Fibroblast of skin of scalp (primary cell): ENCODE measurements at regions not wholly inside any gene's neighbourhood (a gene's known extent, or its start where the extent isn't known, plus 50 kb on each side); places are given as distances from the start of the nearest gene placed in this dataset.
A peak's percentile ranks its signal among the peaks of the same experiment; 100 is the strongest.

Source experiments
- DNase-seq: peaks from one replicate; pipeline ENCODE4 v3.0.0-alpha.2; 2013

DNA sequence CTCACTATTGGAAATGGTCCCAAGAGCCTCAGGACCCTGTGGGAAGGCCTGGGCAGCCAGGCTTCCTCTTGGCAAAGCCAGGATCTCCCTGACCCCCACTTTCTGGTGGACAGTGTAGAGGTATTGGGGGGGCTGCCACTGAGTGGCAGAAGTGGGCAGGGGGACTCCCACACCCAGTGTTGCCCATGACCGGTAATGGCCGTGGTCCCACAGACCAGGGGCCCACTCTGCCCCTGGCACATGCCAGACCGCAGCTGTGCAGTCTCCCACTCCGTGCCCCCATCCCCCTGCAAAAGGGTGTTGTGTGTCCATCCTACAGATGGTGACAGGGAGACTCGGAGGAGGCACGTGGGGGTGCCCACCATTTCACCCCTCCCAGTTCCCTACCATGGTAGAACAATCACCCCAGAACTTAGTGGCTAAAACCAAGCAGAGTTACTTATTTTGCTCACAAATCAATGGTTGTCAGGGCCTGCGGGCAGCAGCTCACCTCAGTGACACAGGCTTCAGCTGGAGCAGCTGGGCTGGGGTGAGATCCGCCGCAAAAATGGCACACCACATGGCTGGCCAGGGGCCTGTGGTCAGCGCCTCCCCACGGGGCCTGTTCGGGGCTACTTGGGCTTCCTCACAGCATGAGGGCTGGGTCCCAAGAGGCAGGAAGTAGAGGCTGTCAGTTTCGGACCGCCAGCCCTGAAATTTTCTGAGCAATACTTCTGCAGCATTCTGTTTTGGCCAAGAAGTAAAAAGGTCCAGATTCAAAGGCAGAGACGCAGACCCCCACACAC, 59.0 kb upstream of the ZNF469 start:
- DNase-seq, result no peak

DNA sequence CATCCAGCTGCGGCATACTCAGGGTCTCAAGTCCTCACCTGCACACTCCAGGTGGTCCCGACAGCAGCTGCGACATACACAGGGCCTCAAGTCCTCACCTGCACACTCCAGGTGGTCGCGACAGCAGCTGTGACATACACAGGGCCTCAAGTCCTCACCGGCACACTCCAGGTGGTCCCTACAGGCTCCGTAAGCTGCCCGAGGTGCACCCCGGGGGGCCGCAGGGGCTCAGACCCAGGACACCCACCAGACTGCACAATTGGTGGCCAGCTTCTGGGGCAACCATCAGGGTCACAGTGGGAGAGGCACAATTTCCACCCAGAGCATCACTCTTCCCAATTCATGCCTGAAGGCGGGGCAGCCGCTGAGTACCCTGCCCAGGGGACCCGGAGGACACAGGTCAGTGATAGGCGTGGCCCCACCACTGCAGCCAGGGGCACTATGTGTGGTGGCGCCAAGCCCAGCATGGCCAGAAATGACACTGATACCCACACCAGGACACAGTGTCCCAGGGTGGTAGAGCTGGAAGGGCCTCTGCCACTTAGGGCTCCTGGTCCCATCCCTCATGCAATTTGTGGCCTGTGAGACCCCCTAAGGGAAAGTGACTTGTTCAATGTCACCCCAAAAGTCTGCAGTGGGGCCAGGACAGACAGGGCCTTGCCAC, 57.5 kb upstream of the ZNF469 start:
- DNase-seq, result no peak

DNA sequence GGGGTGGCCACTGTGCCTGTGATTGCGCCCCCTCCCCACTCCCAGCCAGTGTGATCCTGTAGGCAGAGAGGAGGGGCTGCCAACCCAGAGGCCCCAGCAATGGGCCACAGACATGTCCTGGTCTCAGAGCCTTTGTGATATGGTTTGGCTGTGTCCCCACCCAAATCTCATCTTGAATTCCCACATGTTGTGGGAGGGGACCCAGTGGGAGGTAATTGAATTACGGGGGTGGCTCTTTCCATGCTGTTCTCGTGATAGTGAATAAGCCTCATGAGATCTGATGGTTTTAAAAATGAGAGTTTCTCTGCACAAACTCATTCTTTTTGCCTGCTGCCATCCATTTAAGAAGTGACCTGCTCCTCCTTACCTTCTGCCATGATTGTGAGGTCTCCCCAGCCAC, 56.8 kb upstream of the ZNF469 start:
- DNase-seq, result no peak

DNA sequence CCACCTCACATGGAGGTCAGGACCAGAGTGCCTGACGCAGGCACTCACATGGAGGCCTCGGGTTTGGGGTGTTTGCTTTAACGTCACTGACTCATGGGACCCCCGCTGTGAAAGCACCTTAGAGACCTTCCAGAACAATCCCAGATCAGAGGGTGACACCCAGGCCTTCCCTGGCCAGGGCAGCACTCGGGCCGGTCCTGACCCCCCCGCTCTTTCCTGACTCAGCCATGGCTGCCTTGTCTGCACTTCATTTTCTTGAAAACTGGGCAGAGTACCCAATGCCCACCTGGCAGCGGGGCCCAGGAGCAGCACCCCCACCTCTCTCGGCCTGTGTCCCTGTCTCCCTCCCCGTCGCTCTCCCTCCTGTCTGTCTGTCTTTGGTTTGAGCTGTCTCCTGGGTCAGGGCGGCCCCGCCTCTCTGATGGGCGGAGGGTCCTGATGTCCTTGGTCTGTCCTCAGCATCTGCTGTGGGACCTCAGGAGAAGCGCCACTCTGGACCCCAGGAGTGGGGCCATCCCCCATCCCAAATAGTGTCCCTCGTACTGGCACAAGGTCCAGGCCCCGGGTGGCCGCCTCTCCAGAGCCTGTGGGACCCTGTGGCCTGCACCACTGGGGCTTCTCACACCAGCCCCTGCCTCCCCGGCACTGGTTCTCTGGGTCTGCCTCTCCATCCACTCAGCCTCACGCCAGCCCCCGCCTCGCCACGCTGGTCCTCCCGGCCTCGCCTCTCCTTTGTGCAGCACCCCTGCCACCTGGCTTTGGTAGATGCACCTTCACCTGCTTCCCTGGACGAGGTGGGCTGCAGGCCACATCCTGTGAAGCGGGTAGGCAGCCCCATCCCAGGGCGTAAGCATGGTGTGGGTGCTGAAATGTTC, 55.9 kb upstream of the ZNF469 start:
- no peak for DNase-seq

DNA sequence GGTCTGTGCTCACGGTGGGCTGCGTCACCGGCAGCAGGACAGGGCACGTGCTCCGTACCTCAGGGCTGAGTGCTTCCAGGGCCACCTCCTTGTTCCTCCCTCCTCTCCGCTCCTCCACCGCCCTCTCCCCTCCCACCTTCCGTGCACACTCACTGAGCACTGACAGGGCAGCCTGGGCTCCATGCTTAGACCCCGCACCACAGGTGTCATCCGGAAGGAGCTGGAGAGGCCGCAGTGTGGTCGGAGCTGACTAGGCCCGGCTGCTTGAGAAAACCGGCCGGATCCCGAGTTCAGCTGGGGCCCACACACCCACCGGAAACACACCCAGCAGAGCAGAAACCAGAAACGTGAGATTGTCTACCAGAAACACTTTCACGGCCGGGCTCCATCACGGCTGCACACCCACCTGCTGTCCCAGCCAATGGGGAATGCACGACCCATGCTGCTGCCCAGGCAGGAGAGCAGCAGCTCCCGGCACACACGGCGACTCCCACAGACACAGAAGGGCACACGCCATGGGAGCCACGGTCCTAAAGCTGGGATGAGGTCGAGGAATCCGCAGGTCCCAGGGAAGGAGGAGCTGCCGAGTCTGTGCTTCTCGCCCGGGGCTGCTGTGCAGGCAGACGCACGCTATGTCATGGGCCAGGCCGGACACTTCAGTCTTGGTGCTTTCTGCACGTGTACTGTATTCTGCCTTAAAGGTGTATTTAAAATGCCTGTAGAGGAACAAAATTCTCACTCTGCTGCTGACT, 55.0 kb upstream of the ZNF469 start:
- no peak for DNase-seq

DNA sequence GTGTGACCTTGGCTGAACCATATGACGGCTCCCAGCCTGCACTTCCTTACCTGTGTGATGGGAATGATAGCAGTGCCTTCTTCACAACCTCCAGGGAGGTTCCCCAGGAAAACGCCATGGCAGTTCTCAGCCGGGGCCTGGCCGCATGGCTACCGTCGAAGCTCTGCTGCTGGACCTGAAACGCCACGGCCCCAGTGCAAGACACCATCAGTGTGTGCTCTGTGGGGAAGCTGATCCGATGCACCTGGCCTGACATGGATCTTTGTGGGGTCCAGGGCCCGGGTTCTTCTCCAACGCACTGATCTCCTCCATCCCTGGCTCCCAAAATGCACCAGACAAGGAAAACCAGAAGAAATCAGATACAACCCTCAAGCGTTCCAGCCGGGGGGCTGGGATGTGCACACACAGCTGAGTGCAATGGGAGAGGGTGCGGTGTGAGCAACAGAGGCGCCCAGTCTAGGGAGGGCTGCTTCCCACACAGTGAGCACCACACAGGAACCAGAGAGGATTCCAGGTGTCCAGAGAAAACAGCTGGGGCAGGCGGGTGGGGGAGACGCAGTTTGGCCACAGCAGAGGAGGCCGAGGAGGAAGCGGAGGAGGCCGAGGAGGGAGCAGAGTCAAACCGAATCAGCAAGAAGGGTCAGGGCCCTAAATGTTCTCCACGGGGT, 54.3 kb upstream of the ZNF469 start:
- DNase-seq, result no peak

DNA sequence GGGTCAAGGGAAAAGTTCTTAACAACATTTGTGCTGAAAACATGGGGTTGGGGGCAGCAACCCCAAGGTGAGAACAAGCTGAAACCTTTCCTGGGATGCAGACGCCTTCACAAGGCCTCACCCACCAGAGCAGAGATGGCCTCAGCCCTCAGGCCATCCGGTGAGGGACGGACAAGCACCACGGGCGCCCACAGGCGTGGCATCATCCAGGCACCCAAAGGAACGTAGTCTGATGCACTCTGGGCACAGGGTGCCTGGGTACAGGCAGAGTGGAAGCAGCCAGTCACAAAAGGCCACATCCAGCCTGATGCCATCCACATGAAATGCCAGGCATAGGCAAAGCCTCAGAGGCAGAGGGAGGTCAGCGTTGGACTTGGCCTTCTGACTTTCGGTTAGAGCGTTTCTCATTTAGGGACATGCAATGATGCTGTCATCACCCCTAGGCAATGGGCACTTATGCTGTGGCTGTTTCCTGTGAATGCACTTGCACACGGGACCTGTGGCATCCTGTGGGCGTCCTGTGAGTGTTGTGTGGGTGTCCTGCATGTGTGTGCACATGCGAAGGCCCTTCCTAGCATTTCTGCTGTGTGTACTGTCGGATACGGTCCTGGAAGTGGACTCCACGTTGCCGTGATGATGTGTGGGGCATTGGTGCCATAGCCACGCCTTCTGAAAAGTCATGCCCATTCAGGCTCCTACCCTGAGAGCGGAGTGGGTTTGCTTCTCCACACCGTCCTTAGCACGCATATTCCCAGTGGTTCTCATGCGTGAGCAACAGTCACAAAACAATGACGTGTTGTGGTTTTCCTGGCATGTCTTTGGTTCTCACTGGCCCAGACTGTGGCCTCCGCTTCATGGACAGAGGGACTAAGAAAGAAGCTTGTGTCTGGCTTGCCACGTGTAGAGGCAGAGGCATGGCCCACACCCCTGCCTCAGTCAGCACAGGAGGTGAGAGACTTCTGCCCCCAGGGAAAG, 52.7 kb upstream of the ZNF469 start:
- peak; percentile 34 for DNase-seq

DNA sequence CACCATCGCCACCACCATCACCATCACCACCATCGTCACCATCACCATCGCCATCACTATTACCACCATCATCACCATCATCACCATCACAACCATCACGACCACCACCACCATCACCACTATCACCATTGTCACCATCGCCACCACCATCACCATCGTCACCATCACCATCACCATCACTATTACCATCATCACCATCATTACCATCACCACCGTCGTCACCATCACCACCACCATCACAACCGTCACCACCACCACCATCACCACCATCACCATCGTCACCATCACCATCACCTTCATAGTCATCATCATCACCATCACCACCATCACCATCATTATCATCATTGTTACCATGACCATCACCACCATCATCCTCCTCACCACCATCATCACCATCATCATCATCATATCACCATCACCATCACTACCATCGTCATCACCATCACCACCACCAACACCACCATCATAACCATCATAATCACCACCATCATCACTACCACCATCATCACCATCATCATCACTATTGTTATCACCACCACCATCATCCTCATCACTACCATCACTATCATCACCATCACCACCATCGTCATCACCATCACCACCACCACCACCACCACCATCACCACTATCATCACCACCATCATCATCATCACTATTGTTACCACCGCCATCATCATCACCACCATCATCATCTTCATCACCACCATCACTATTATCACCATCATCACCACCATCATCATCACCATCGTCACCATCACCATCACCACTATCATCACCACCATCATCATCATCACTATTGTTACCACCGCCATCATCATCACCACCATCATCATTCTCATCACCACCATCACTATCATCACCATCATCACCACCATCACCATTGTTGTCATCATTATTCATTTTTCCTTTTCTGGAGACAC, 51.5 kb upstream of the ZNF469 start:
- DNase-seq, result no peak

DNA sequence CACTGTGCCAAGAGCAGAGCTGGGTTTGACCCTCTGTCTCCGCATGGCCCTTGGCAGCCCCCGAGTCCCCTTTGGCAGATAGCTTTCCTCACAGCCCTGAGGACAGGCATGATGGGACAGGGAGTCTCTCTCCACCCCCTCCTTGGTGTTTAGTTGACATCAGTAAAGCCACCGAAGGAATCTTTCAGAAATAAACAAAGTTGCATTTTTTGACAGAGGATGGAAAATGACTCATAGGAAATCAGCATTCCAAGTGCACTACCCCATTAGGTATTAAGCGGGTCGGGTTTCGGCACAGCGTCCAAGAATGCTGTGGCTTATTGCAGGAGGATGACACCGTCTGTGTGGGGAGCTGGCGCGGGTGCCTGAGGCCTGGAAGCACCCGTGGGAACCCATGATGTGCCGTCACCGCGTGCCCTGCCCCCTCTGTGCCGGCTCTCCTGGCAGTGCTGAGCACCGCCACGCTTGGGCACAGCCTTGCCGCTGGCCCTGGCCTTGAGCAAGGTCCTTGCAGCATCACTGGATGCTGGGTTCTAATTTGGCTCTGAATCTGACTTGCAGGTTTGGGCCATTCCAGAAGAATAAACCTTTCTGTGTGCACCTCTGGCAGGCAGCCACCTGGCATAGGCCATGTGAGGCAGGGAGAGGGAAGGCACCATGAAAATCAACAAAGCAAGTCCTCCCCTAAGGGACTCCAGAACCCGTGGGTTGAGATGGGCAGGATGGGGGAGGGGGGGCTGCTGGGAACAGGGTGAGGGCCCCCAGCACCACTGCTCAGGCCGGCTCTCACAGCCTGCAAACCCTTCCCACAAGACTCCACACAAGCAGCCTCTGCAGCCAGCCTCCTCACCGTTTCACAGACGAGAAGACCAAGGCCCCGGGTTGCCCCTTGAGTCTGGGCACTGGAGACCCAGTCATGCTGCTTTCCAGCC, 50.5 kb upstream of the ZNF469 start:
- peak; percentile 100 for DNase-seq

DNA sequence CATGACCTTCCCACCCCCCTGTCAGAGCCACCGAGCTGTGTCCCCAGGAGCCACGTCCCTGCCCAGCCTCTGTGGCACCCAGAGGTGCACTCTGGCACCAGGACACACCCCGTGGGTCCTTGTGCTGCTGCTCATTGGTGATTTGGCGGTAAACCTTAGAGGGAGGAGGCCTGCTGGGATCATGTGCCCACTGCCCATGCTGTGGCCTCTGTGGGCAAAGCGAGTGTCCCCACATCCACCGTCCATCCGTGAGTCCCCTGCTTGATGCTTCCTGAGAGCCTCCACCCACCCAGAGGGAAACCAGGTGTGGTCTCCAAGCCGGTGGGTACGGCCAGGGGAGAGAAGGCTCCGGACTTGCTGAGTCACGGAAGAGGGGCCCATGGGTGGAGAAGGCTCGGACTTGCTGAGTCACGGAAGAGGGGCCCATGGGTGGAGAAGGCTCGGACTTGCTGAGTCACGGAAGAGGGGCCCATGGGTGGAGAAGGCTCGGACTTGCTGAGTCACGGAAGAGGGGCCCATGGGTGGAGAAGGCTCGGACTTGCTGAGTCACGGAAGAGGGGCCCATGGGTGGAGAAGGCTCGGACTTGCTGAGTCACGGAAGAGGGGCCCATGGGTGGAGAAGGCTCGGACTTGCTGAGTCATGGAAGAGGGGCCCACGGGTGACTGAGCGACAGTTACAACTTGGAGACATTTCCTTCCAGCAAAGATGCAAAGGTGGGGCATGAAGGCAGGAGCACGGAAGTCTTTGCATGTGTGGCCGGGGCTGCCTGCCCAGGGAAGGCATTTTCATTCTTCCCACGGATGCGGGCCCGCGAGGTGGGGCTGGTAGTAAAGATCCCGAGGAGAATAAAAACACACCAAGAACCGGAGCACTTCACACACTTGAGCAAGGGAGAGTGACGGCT, 49.6 kb upstream of the ZNF469 start:
- DNase-seq, result peak; percentile 77
